Activated CD4-positive, alpha-beta T cell treated with anti-CD3 and anti-CD28 coated beads for 36 hours (primary cell): ENCODE measurements at regions not wholly inside any gene's neighbourhood (a gene's known extent, or its start where the extent isn't known, plus 50 kb on each side); places are given as distances from the start of the nearest gene placed in this dataset.

Experiments used
- ATAC-seq: fragments of 200-7000 bp; cut with Tn5 transposase; one replicate; pipeline ENCODE4 v1.10.0; 2021; ENCODE audit warnings: mild to moderate bottlenecking, moderate library complexity
- CTCF ChIA-PET: fragments of 350-600 bp; sonication (Branson Sonifier 250); formaldehyde crosslinking; loops from one replicate; lab custom pipeline; 2021; ENCODE audit warnings: antibody characterized with exemption; lab: Charles Lee
- POLR2A ChIA-PET: fragments of 350-600 bp; sonication (Branson Sonifier 250); formaldehyde crosslinking; loops from one replicate; lab custom pipeline; 2021; ENCODE audit warnings: antibody characterized with exemption, inconsistent platforms; lab: Charles Lee
- DNase-seq: peaks from one replicate; pipeline ENCODE4 v3.0.0-alpha.2; 2020
- H3K27ac Mint-ChIP-seq: one replicate; pipeline ENCODE4 v1.8.0; 2021; ENCODE audit warnings: mixed read lengths
- H3K27me3 Mint-ChIP-seq: one replicate; pipeline ENCODE4 v1.8.0; 2021; ENCODE audit warnings: mixed read lengths
- H3K36me3 Mint-ChIP-seq: one replicate; pipeline ENCODE4 v1.8.0; 2021; ENCODE audit warnings: low read depth, mixed read lengths
- H3K4me1 Mint-ChIP-seq: one replicate; pipeline ENCODE4 v1.8.0; 2021; ENCODE audit warnings: mixed read lengths
- H3K4me3 Mint-ChIP-seq: one replicate; pipeline ENCODE4 v1.8.0; 2021; ENCODE audit warnings: mild to moderate bottlenecking, moderate library complexity, mixed read lengths
- H3K9me3 Mint-ChIP-seq: one replicate; pipeline ENCODE4 v1.8.0; 2021; ENCODE audit warnings: low read depth, mixed read lengths
- intact Hi-C, 2 experiments: fragments of 100-400 bp; cut with DNase I in 1 of 2; cut with micrococcal nuclease in 1 of 2; formaldehyde crosslinking; loops; one replicate each; pipeline versions ENCODE4 v1.14.2 to v1.15.1; 2022 to 2024; cut with DNase I, micrococcal nuclease

DNA sequence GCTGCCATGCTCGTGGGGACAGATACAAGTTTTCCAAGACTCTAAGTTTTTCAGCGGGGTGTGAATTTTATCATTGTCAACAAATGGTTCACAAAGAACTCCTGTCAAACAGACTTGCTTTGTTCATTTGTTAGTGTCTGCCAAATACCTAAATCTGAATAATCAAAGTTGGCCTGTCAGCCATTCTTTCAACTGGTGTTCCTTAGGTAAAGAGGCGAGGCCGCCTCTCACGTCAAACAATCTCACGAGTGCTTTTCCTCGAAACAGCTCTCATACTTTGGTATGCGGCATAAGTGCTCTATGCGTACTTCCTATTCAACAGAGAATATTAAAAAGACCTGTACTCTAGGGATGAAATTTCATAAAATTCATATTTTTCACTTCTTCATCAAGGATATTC is 51.4 kb upstream of the KANK4 start:
- ChIA-PET CTCF (no interaction called here), POLR2A (no interaction called here)
- H3K4me1 Mint-ChIP-seq, result no peaks in the 10 kb centered on the region
- intact Hi-C loops, result no loop called here
- H3K27ac Mint-ChIP-seq, result no peak overlapping the region
- no peaks in the 10 kb centered on the region for H3K27me3 Mint-ChIP-seq
- DNase-seq (no peak), ATAC-seq (no peak)
- no peak overlapping the region for H3K4me3 Mint-ChIP-seq
- H3K36me3 Mint-ChIP-seq, result no peaks in the 10 kb centered on the region
- no peaks in the 10 kb centered on the region for H3K9me3 Mint-ChIP-seq

DNA sequence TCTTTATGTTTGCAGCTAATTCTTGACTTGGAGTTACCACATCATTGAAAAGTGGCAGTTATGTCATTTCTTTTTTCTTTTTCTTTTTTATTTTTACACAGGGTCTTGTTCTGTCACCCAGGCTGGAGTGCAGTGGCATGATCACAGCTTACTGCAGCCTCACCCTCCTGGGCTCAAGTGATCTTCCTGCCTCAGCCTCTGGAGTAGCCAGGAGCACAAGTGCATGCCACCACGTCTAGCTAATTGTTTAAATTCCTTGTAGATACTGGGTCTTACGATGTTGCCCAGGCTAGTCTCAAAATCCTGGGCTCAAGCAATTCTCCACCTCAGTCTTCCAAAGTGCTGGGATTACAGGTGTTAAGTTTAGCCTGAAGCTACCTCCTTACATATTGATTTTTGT is 52.1 kb upstream of the KANK4 start:
- no peak overlapping the region for H3K4me3 Mint-ChIP-seq
- ATAC-seq, result no peak
- no peaks in the 10 kb centered on the region for H3K4me1 Mint-ChIP-seq
- no peaks in the 10 kb centered on the region for H3K9me3 Mint-ChIP-seq
- H3K27ac Mint-ChIP-seq, result no peak overlapping the region
- no peaks in the 10 kb centered on the region for H3K36me3 Mint-ChIP-seq
- intact Hi-C loops, result no loop called here
- DNase-seq, result no peak
- POLR2A ChIA-PET, result no interaction called here
- no peaks in the 10 kb centered on the region for H3K27me3 Mint-ChIP-seq
- CTCF ChIA-PET, result interaction anchor here (0.6 kb wide), 1 partner anchor 77 kb away, joined by 3 read pairs; no protein-coding TSS in a partner anchor

GRCh38 chr1:62373221-62373620 is 54.0 kb upstream of the KANK4 start:
- H3K4me1 Mint-ChIP-seq, result no peaks in the 10 kb centered on the region
- H3K27me3 Mint-ChIP-seq, result no peaks in the 10 kb centered on the region
- DNase-seq (no peak), ATAC-seq (no peak)
- ChIA-PET CTCF (no interaction called here), POLR2A (no interaction called here)
- H3K36me3 Mint-ChIP-seq, result no peaks in the 10 kb centered on the region
- no peaks in the 10 kb centered on the region for H3K9me3 Mint-ChIP-seq
- H3K4me3 Mint-ChIP-seq, result no peak overlapping the region
- H3K27ac Mint-ChIP-seq, result no peak overlapping the region
- intact Hi-C loops, result no loop called here

DNA sequence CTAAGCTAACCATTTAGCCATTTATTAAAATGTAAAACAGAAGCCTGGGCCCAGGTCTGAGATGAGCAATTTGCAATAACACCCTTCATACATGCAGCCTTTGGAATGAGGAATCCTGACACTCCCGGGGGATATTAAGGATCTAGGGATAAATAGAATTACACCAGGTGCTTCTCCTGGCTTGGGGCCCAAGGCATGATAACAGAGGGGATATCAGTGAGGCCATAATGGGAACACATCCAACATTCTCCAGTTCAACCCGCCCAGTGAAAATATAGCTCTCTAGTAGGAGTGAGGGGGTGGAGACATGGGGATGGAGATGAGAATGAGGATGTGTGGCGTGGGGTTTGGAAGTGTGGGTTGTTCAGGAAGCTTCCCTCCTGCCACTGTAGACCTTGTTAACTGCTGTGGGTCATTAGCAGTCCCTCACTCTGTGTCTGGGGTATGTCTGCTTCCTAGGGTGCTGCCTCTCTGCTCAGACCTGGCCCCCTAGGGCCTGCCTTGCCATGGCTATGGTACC is 57.9 kb upstream of the KANK4 start:
- ATAC-seq, result no peak
- H3K36me3 Mint-ChIP-seq, result no peaks in the 10 kb centered on the region
- intact Hi-C loops, result no loop called here
- DNase-seq, result no peak
- no peaks in the 10 kb centered on the region for H3K4me1 Mint-ChIP-seq
- H3K9me3 Mint-ChIP-seq, result no peaks in the 10 kb centered on the region
- ChIA-PET CTCF (interaction anchor here (0.9 kb wide), 1 partner anchor 24 kb away, joined by 3 read pairs; no protein-coding TSS in a partner anchor), POLR2A (no interaction called here)
- no peaks in the 10 kb centered on the region for H3K27me3 Mint-ChIP-seq
- H3K27ac Mint-ChIP-seq, result no peak overlapping the region
- H3K4me3 Mint-ChIP-seq, result no peak overlapping the region

DNA sequence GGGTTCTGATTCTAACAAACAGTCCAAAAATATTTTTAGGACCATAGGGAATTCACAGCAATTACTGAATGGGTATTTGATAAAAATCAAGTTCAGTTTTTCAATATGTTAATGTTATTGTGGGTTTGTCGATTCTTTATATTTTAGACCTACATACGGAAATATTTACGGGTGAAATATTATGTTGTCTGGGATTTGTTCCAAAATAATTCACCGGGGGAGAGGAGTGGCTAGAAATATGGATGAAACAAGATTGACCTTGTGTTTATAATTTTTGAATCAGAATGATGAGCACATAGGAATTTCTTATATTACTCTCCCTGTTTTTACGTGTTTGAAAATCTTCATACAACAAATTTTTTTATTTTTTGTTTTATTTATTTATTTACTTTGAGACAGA is 56.7 kb upstream of the USP1 start:
- H3K4me1 Mint-ChIP-seq, result no peaks in the 10 kb centered on the region
- ATAC-seq (no peak), DNase-seq (no peak)
- no peak overlapping the region for H3K27ac Mint-ChIP-seq
- H3K4me3 Mint-ChIP-seq, result no peak overlapping the region
- no peaks in the 10 kb centered on the region for H3K27me3 Mint-ChIP-seq
- ChIA-PET POLR2A (no interaction called here), CTCF (no interaction called here)
- no peaks in the 10 kb centered on the region for H3K36me3 Mint-ChIP-seq
- intact Hi-C loops, result no loop called here
- H3K9me3 Mint-ChIP-seq, result no peaks in the 10 kb centered on the region

GRCh38 chr1:62381831-62382657 is 54.8 kb upstream of the USP1 start:
- DNase-seq, result no peak
- CTCF ChIA-PET, result interaction anchor here (0.9 to 1.3 kb wide), 2 partner anchors 9 to 25 kb away, joined by 3 to 5 read pairs; no protein-coding TSS in a partner anchor
- H3K36me3 Mint-ChIP-seq, result no peaks in the 10 kb centered on the region

GRCh38 chr1:62382658-62382955 is 54.2 kb upstream of the USP1 start:
- H3K27ac Mint-ChIP-seq, result no peak overlapping the region
- no peaks in the 10 kb centered on the region for H3K4me1 Mint-ChIP-seq
- no peak for ATAC-seq
- CTCF ChIA-PET, result interaction anchor here (0.9 to 1.3 kb wide), 2 partner anchors 9 to 24 kb away, joined by 3 to 5 read pairs; no protein-coding TSS in a partner anchor
- intact Hi-C loops, result no loop called here
- no peaks in the 10 kb centered on the region for H3K9me3 Mint-ChIP-seq
- no peaks in the 10 kb centered on the region for H3K36me3 Mint-ChIP-seq
- DNase-seq, result no peak
- no peaks in the 10 kb centered on the region for H3K27me3 Mint-ChIP-seq
- POLR2A ChIA-PET, result no interaction called here
- H3K4me3 Mint-ChIP-seq, result no peak overlapping the region

More at GRCh38 chr1:62381831-62382657, 54.8 kb upstream of the USP1 start:
- no peaks in the 10 kb centered on the region for H3K27me3 Mint-ChIP-seq
- intact Hi-C loops, result no loop called here
- H3K4me3 Mint-ChIP-seq, result no peak overlapping the region
- no peaks in the 10 kb centered on the region for H3K4me1 Mint-ChIP-seq
- no peaks in the 10 kb centered on the region for H3K9me3 Mint-ChIP-seq
- POLR2A ChIA-PET, result no interaction called here
- ATAC-seq, result no peak
- no peak overlapping the region for H3K27ac Mint-ChIP-seq

DNA sequence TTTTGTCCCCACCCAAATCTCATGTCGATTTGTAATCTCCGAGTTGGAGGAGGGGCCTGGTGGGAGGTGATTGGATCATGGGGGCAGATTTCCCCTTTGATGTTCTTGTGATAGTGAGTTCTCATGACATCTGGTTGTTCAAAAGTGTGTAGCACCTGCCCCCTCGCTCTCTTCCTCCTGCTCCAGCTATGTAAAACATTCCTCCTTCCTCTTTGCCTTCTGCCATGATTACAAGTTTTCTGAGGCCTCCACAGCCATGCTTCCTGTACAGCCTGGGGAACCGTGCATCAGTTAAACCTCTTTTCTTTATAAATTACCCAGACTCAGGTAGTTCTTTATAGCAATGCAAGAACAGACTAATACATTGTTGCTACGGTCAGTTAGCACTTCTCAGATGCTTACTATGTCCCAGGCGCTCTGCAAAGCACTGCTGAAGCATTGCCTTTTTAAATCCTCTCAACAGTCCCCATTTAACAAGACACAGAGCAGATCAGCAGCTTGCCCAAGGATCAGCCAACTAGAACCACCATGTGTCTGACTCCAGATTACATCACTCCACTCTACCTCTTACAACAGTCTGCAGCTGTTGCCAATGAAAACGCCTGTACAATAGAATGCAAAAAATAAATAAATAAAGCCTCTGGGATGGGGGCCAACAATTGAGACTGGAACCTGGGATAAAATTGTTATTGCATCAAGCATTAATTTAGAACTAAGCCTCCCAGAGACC is 52.4 kb upstream of the USP1 start:
- ATAC-seq (no peak), DNase-seq (no peak)
- Mint-ChIP-seq H3K36me3 (no peaks in the 10 kb centered on the region), H3K4me1 (no peaks in the 10 kb centered on the region), H3K9me3 (no peaks in the 10 kb centered on the region), H3K27me3 (no peaks in the 10 kb centered on the region), H3K27ac (no peak overlapping the region), H3K4me3 (no peak overlapping the region)
- CTCF ChIA-PET, result interaction anchor here (0.6 to 8.0 kb wide), 2 partner anchors 20 to 142 kb away, joined by 3 to 64 read pairs; no protein-coding TSS in a partner anchor
- POLR2A ChIA-PET, result no interaction called here
- intact Hi-C loops, result no loop called here

GRCh38 chr1:62385923-62386322 is 50.9 kb upstream of the USP1 start:
- ChIA-PET CTCF (interaction anchor here (8.0 kb wide), 1 partner anchor 19 kb away, joined by 64 read pairs; no protein-coding TSS in a partner anchor), POLR2A (no interaction called here)
- H3K36me3 Mint-ChIP-seq, result no peaks in the 10 kb centered on the region
- ATAC-seq (no peak), DNase-seq (no peak)
- no peaks in the 10 kb centered on the region for H3K9me3 Mint-ChIP-seq
- H3K4me1 Mint-ChIP-seq, result no peaks in the 10 kb centered on the region
- peaks cover 4% of the 10 kb centered on the region for H3K27me3 Mint-ChIP-seq
- intact Hi-C loops, result no loop called here
- no peak overlapping the region for H3K4me3 Mint-ChIP-seq
- H3K27ac Mint-ChIP-seq, result no peak overlapping the region

DNA sequence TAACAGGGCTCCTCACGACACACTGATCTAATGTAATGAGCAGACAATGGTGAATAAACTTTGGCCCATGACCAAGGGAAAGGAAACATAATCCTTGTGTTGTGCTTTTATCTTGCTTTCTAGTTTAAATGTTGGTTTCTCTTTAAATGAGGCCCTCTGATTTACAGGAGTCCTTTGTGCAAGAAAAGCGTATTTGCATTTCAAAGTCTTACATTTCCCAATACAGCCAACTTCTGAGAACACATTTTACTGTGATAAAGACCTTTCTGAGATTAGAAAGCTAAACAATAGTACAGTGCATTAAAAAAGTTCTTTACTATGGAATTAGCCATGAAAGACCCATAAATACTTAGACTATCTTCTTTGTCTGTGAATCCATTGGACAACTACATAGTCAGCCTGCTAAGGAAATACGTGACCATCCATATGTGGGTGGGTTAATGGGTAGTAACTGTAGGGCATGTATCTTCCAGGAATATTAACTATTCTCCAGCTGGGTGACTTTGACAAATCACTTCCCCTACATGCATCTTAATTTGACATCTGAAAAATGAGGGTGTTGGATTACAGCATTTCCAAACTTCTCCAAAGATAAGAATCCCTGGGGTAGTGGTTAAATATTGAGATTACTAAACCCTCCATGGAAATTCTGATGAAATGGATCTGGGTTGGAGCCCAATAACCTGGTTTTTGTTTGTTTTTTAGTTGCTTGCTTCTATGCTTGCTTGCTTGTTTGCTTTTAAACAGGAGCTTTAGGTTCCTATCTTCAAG is 50.3 kb upstream of the USP1 start:
- ATAC-seq, result no peak
- no peak for DNase-seq
- Mint-ChIP-seq H3K4me1 (no peaks in the 10 kb centered on the region), H3K9me3 (no peaks in the 10 kb centered on the region), H3K36me3 (no peaks in the 10 kb centered on the region), H3K4me3 (no peak overlapping the region), H3K27me3 (peaks cover 4% of the 10 kb centered on the region), H3K27ac (no peak overlapping the region)
- ChIA-PET CTCF (interaction anchor here (0.9 to 8.0 kb wide), 2 partner anchors 8 to 18 kb away, joined by 3 to 64 read pairs; no protein-coding TSS in a partner anchor), POLR2A (no interaction called here)
- intact Hi-C loops, result no loop called here
